ENCODE measurements at regions not wholly inside any gene's neighbourhood (a gene's known extent, or its start where the extent isn't known, plus 50 kb on each side); places are given as distances from the start of the nearest gene placed in this dataset.

DNA sequence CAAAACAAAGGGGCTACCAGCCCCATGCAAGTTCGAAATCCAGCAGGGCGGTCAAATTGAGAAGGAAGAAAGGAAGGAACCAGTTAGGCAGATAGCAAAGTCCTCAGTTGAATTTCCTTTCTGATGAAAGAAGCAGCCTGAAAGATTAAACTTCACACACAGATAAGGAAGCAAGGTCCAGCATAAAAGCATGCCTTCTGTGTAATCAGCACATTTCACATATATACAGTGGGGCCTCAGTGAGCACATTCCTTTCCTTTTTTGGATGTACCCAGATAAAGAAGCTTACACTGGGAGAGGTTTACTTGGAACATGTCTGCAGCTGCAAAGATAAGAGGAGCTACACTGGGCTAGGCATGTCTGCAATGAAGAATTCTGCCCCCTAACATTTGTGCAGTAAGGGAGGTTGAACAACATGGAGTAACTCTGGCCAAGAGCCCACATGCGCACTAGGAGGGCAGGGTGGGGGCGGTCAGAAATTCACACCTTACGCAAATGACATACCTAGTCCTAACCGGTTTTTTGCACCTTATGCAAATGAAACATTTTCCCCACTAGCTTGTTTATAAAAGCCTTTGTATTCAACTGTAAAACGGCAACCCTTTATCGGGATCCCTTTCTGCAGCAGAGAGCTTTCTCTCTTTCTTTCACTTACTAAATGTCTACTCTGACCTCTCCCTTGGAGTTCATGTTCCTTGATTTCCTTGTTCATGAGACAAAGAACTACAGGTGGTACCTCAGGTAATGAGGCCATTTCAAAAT lies 149.7 kb upstream of the FBXL17 start:
- no peak for TF ChIP-seq BACH1 (IDR thresholded peaks at IDR 0.05; ENCODE audit: borderline replicate concordance)
- TF ChIP-seq, protein P1, sequence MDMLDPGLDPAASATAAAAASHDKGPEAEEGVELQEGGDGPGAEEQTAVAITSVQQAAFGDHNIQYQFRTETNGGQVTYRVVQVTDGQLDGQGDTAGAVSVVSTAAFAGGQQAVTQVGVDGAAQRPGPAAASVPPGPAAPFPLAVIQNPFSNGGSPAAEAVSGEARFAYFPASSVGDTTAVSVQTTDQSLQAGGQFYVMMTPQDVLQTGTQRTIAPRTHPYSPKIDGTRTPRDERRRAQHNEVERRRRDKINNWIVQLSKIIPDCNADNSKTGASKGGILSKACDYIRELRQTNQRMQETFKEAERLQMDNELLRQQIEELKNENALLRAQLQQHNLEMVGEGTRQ (IDR thresholded peaks at IDR 0.05; ENCODE audit: borderline replicate concordance, low read depth, low read length) = no peak
- WGBS (ENCODE audit: insufficient coverage, insufficient replicate concordance, low lambda C conversion rate, missing lambda C conversion rate) = 87% methylated on average over 8 of the region's 8 CpGs
- no peak for ATAC-seq
- Histone ChIP-seq H4K20me1 (ENCODE audit: control insufficient read depth, insufficient read depth) (no peaks in the 10 kb centered on the region; the same call in 1 of the 2 replicates), H3K79me2 (ENCODE audit: control insufficient read depth, insufficient read depth, low read length) (no peaks in the 10 kb centered on the region), H3K4me3 (no peak overlapping the region), H3K27ac (ENCODE audit: control insufficient read depth, insufficient read depth) (no peak overlapping the region), H3K9me3 (replicated peaks; ENCODE audit: control insufficient read depth, insufficient read depth, low read length) (peaks cover 2% of the 10 kb centered on the region; the same call in 2 of the 3 replicates), H3K4me1 (ENCODE audit: control insufficient read depth, insufficient read depth, low read length) (no peaks in the 10 kb centered on the region), H2AFZ (ENCODE audit: control insufficient read depth, low read depth, low read length) (no peak overlapping the region), H3K36me3 (ENCODE audit: control insufficient read depth in 2 of 2, insufficient read depth in 2 of 2, low read length in 1 of 2) (no peaks in the 10 kb centered on the region), H3K9ac (ENCODE audit: control insufficient read depth, insufficient read depth, low read length) (no peak overlapping the region), H3K27me3 (replicated peaks in 1 of 2; ENCODE audit: control insufficient read depth in 2 of 2, insufficient read depth in 2 of 2, low read length in 1 of 2) (no peaks in the 10 kb centered on the region; a peak in 1 of 4 replicates), H3K4me2 (ENCODE audit: control insufficient read depth, insufficient read depth) (no peak overlapping the region)
- in situ Hi-C loops (cut with MboI) (no loop called here), intact Hi-C loops (cut with micrococcal nuclease; ENCODE audit: unreplicated experiment) (no loop called here)
- ChIA-PET POLR2A (no interaction called here), SMC1A (ENCODE audit: uncharacterized antibody, unreplicated experiment) (interaction anchor here (1.4 kb wide), 1 partner anchor 8 kb away, joined by 4 read pairs; no protein-coding TSS in a partner anchor), CTCF (interaction anchor here (0.8 kb wide), 1 partner anchor 8 kb away, joined by 3 read pairs; no protein-coding TSS in a partner anchor), RAD21 (ENCODE audit: unreplicated experiment) (no interaction called here)
- DNase-seq (ENCODE audit: low read depth, low spot score) = no peak
- FAIRE-seq = no peak
- no TSS peak for BruUV-seq (replicated peaks)

DNA sequence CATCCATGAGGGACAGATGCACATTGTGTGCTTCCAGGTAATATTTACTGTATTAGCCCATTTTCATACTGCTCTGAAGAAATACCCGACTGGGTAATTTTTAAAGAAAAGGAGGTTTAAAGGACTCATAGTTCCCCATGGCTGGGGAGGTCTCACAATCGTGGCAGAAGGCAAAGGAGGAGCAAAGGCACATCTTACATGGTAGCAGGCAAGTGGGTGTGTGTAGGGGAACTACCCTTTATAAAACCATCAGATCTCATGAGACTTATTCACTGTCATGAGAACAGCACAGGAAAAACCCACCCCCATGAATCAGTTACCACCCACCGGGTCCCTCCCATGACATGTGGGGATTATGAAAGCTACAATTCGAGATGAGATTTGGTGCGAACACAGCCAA lies 148.8 kb upstream of the FBXL17 start:
- Histone ChIP-seq H3K4me1 (ENCODE audit: control insufficient read depth, insufficient read depth, low read length) (no peaks in the 10 kb centered on the region), H3K79me2 (ENCODE audit: control insufficient read depth, insufficient read depth, low read length) (no peaks in the 10 kb centered on the region), H3K27me3 (replicated peaks in 1 of 2; ENCODE audit: control insufficient read depth in 2 of 2, insufficient read depth in 2 of 2, low read length in 1 of 2) (no peaks in the 10 kb centered on the region; a peak in 1 of 4 replicates), H4K20me1 (ENCODE audit: control insufficient read depth, insufficient read depth) (no peaks in the 10 kb centered on the region), H3K4me3 (no peak overlapping the region), H3K9me3 (replicated peaks; ENCODE audit: control insufficient read depth, insufficient read depth, low read length) (peaks cover 4% of the 10 kb centered on the region; the same call in 2 of the 3 replicates), H3K27ac (ENCODE audit: control insufficient read depth, insufficient read depth) (no peak overlapping the region), H3K9ac (ENCODE audit: control insufficient read depth, insufficient read depth, low read length) (no peak overlapping the region), H2AFZ (ENCODE audit: control insufficient read depth, low read depth, low read length) (no peak overlapping the region), H3K36me3 (ENCODE audit: control insufficient read depth in 2 of 2, insufficient read depth in 2 of 2, low read length in 1 of 2) (no peaks in the 10 kb centered on the region), H3K4me2 (ENCODE audit: control insufficient read depth, insufficient read depth) (no peak overlapping the region)
- no peak for ATAC-seq
- CTCF ChIA-PET = no interaction called here
- WGBS (ENCODE audit: insufficient coverage, insufficient replicate concordance, low lambda C conversion rate, missing lambda C conversion rate) = 47% methylated on average over 5 of the region's 5 CpGs
- intact Hi-C loops (cut with micrococcal nuclease; ENCODE audit: unreplicated experiment) = no loop called here
- in situ Hi-C loops (cut with MboI) = no loop called here
- BruUV-seq (replicated peaks) = no TSS peak
- no peak for FAIRE-seq
- SMC1A ChIA-PET (ENCODE audit: uncharacterized antibody, unreplicated experiment) = no interaction called here
- RAD21 ChIA-PET (ENCODE audit: unreplicated experiment) = no interaction called here
- DNase-seq (ENCODE audit: low read depth, low spot score) = no peak
- POLR2A ChIA-PET = no interaction called here
- no peak for TF ChIP-seq ZNF384 (IDR thresholded peaks at IDR 0.05; ENCODE audit: borderline replicate concordance, low read depth, low read length)
- no peak for TF ChIP-seq HDGF (IDR thresholded peaks at IDR 0.05)
- TF ChIP-seq ZBED1 (IDR thresholded peaks at IDR 0.05; ENCODE audit: borderline replicate concordance) = no peak
- TF ChIP-seq TCF3 (IDR thresholded peaks at IDR 0.05; ENCODE audit: borderline replicate concordance, insufficient read depth, low read depth, low read length) = no peak
- TF ChIP-seq NFYB (IDR thresholded peaks at IDR 0.05; ENCODE audit: insufficient read depth, low read depth, low read length) = no peak
- TF ChIP-seq SREBF1 (IDR thresholded peaks at IDR 0.05; ENCODE audit: low read length) = no peak
- no peak for TF ChIP-seq ZNF622 (IDR thresholded peaks at IDR 0.05)
- TF ChIP-seq ZBTB33 (IDR thresholded peaks at IDR 0.05) = no peak
- no peak for TF ChIP-seq PML (IDR thresholded peaks at IDR 0.05; ENCODE audit: low read length)
- TF ChIP-seq HDAC6 (IDR thresholded peaks at IDR 0.05; ENCODE audit: unreplicated experiment) = no peak
- TF ChIP-seq CHD1 (IDR thresholded peaks at IDR 0.05; ENCODE audit: low read depth, low read length) = no peak
- TF ChIP-seq EZH2 (IDR thresholded peaks at IDR 0.05; ENCODE audit: borderline replicate concordance, control insufficient read depth, low read depth, low read length) = no peak
- TF ChIP-seq NRF1 (conservative IDR thresholded peaks at IDR 0.05; ENCODE audit: low read depth, low read length) = no peak

Measured in GM12878 (cell line).